GM23338 (cell line): ENCODE measurements at regions not wholly inside any gene's neighbourhood (a gene's known extent, or its start where the extent isn't known, plus 50 kb on each side); places are given as distances from the start of the nearest gene placed in this dataset.

ENCODE experiments used
- CREB1 ChIP-seq: fragments of 250-450 bp; sonication (Bioruptor Pico); IDR thresholded peaks from 2 replicates; pipeline ENCODE4 v1.5.0; 2020; ENCODE audit warnings: low read depth, mild to moderate bottlenecking, moderate library complexity
- EZH2 ChIP-seq: fragments of 200-600 bp; sonication (generic); IDR thresholded peaks from one replicate; pipeline ENCODE4 v1.8.0; 2017; ENCODE audit warnings: antibody characterized with exemption, mild to moderate bottlenecking, low read depth; ENCODE audit not compliant: unreplicated experiment
- EZH2phosphoT487 ChIP-seq: fragments of 200-600 bp; sonication (generic); IDR thresholded peaks from one replicate; pipeline ENCODE4 v1.8.1; 2018; ENCODE audit warnings: antibody characterized with exemption; ENCODE audit not compliant: unreplicated experiment
- JUNB ChIP-seq: IDR thresholded peaks from one replicate; pipeline ENCODE4 v1.6.1; 2016; ENCODE audit warnings: antibody characterized with exemption; ENCODE audit not compliant: unreplicated experiment
- NANOG ChIP-seq: IDR thresholded peaks from 2 replicates; pipeline ENCODE4 v1.6.1; 2016; ENCODE audit warnings: antibody characterized with exemption, borderline replicate concordance
- STAT1 ChIP-seq: IDR thresholded peaks from one replicate; pipeline ENCODE4 v1.6.1; 2016; ENCODE audit warnings: antibody characterized with exemption; ENCODE audit not compliant: unreplicated experiment
- ZNF331 ChIP-seq: fragments of 250-450 bp; sonication (Bioruptor Pico); IDR thresholded peaks from 2 replicates; pipeline ENCODE4 v1.5.0; 2020; ENCODE audit warnings: low read depth, mild to moderate bottlenecking, moderate library complexity
- TF ChIP-seq, protein P1 (sequence below), 2 experiments: fragments of 200-600 bp in 1 of 2; sonication (generic) in 1 of 2; conservative IDR thresholded peaks; 2 replicates each; pipeline versions ENCODE4 v1.5.1 to v1.6.1; 2016 to 2017; ENCODE audit warnings: antibody characterized with exemption in 2 of 2, low read depth in 2 of 2, mild to moderate bottlenecking in 2 of 2, moderate library complexity in 1 of 2
- TF ChIP-seq, protein P2 (sequence below): IDR thresholded peaks from one replicate; pipeline ENCODE4 v1.6.1; 2018; ENCODE audit warnings: antibody characterized with exemption; ENCODE audit not compliant: unreplicated experiment
- TF ChIP-seq, protein P3 (sequence below): IDR thresholded peaks from 2 replicates; pipeline ENCODE4 v1.6.1; 2016; ENCODE audit warnings: antibody characterized with exemption

DNA sequence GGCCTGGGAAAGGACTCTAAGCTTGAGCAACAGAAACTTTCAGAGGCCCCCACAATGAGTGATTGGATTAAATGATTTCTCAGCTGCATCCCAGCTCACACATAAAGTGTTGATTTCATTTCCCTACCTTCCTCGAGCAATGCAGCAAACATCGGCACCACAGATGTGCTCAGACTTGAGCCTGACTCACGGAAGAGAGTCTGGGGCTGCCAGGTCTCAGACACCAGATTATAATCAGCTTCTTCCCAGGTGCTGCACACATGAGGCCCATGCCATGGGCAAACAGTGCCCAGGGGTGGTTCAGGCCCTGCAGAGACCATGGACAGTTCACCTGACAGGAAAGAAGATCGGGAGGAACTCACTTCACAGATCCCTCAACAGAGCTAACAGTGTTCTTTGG, 226.6 kb upstream of the TENM4 start:
- TF ChIP-seq, protein P1, sequence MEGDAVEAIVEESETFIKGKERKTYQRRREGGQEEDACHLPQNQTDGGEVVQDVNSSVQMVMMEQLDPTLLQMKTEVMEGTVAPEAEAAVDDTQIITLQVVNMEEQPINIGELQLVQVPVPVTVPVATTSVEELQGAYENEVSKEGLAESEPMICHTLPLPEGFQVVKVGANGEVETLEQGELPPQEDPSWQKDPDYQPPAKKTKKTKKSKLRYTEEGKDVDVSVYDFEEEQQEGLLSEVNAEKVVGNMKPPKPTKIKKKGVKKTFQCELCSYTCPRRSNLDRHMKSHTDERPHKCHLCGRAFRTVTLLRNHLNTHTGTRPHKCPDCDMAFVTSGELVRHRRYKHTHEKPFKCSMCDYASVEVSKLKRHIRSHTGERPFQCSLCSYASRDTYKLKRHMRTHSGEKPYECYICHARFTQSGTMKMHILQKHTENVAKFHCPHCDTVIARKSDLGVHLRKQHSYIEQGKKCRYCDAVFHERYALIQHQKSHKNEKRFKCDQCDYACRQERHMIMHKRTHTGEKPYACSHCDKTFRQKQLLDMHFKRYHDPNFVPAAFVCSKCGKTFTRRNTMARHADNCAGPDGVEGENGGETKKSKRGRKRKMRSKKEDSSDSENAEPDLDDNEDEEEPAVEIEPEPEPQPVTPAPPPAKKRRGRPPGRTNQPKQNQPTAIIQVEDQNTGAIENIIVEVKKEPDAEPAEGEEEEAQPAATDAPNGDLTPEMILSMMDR (conservative IDR thresholded peaks at IDR 0.05; ENCODE audit: low read depth in 2 of 2): no peak
- TF ChIP-seq CREB1 (CRISPR knock-in tag) (no peak), EZH2phosphoT487 (no peak), STAT1 (no peak), NANOG (no peak), EZH2 (no peak), JUNB (no peak), ZNF331 (CRISPR knock-in tag) (no peak)
- TF ChIP-seq, protein P2, sequence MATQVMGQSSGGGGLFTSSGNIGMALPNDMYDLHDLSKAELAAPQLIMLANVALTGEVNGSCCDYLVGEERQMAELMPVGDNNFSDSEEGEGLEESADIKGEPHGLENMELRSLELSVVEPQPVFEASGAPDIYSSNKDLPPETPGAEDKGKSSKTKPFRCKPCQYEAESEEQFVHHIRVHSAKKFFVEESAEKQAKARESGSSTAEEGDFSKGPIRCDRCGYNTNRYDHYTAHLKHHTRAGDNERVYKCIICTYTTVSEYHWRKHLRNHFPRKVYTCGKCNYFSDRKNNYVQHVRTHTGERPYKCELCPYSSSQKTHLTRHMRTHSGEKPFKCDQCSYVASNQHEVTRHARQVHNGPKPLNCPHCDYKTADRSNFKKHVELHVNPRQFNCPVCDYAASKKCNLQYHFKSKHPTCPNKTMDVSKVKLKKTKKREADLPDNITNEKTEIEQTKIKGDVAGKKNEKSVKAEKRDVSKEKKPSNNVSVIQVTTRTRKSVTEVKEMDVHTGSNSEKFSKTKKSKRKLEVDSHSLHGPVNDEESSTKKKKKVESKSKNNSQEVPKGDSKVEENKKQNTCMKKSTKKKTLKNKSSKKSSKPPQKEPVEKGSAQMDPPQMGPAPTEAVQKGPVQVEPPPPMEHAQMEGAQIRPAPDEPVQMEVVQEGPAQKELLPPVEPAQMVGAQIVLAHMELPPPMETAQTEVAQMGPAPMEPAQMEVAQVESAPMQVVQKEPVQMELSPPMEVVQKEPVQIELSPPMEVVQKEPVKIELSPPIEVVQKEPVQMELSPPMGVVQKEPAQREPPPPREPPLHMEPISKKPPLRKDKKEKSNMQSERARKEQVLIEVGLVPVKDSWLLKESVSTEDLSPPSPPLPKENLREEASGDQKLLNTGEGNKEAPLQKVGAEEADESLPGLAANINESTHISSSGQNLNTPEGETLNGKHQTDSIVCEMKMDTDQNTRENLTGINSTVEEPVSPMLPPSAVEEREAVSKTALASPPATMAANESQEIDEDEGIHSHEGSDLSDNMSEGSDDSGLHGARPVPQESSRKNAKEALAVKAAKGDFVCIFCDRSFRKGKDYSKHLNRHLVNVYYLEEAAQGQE: no peak
- TF ChIP-seq, protein P3, sequence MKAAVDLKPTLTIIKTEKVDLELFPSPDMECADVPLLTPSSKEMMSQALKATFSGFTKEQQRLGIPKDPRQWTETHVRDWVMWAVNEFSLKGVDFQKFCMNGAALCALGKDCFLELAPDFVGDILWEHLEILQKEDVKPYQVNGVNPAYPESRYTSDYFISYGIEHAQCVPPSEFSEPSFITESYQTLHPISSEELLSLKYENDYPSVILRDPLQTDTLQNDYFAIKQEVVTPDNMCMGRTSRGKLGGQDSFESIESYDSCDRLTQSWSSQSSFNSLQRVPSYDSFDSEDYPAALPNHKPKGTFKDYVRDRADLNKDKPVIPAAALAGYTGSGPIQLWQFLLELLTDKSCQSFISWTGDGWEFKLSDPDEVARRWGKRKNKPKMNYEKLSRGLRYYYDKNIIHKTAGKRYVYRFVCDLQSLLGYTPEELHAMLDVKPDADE: no peak
